ENCODE measurements at regions not wholly inside any gene's neighbourhood (a gene's known extent, or its start where the extent isn't known, plus 50 kb on each side); places are given as distances from the start of the nearest gene placed in this dataset.

DNA sequence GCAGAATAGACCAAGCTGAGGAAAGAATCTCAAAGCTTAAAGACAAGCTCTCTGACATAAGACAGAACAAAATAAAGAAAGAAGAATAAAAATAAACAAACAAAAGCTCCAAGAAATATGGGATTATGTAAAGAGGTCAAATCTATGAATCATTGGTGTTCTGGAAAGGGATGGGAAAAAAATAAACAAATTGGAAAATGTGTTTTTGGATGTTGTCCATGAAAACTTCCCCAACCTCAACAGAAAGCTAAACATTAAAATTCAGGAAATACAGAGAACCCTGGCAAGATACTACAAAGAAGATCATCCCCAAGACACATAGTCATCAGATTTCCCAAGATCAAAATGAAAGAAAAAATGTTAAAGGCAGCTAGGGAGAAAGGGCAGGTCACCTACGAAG, 662.0 kb upstream of the CDH18 start:
- TF ChIP-seq, protein P1, sequence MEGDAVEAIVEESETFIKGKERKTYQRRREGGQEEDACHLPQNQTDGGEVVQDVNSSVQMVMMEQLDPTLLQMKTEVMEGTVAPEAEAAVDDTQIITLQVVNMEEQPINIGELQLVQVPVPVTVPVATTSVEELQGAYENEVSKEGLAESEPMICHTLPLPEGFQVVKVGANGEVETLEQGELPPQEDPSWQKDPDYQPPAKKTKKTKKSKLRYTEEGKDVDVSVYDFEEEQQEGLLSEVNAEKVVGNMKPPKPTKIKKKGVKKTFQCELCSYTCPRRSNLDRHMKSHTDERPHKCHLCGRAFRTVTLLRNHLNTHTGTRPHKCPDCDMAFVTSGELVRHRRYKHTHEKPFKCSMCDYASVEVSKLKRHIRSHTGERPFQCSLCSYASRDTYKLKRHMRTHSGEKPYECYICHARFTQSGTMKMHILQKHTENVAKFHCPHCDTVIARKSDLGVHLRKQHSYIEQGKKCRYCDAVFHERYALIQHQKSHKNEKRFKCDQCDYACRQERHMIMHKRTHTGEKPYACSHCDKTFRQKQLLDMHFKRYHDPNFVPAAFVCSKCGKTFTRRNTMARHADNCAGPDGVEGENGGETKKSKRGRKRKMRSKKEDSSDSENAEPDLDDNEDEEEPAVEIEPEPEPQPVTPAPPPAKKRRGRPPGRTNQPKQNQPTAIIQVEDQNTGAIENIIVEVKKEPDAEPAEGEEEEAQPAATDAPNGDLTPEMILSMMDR (conservative IDR thresholded peaks at IDR 0.05) = no peak
- TF ChIP-seq ZFX (IDR thresholded peaks at IDR 0.05) = no peak
